T47D (cell line): ENCODE measurements at regions not wholly inside any gene's neighbourhood (a gene's known extent, or its start where the extent isn't known, plus 50 kb on each side); places are given as distances from the start of the nearest gene placed in this dataset.

ENCODE experiments used
- DNase-seq, 2 experiments: peaks; one replicate each; pipeline versions ENCODE4 v3.0.0 to v3.0.0-alpha.2; 2011 to 2012; ENCODE audit warnings: low read depth in 1 of 2, low spot score in 1 of 2
- JUND ChIP-seq: IDR thresholded peaks from 2 replicates; pipeline ENCODE4 v1.6.1; 2012; ENCODE audit warnings: low read depth
- in situ Hi-C: cut with HindIII; loops from 2 replicates; pipeline ENCODE4 v1.10.0; 2016; ENCODE audit warnings: low sequenced_read_pairs, low pct_unique_long_range_greater_than_20kb

- in situ Hi-C loops, result no loop called here
- DNase-seq, result peak in 1 of 2 experiments; percentile 64
- no peak for TF ChIP-seq JUND
These were observed 171.0 kb upstream of the UMPS start for GRCh38 chr3:124558991-124559845.

- no peak for TF ChIP-seq JUND
- in situ Hi-C loops, result no loop called here
- DNase-seq, result peak; percentile 51 to 81
These were observed 170.2 kb upstream of the UMPS start for GRCh38 chr3:124559846-124560574.

- DNase-seq, result no peak
- no peak for TF ChIP-seq JUND
- in situ Hi-C loops, result no loop called here
These were observed 169.5 kb upstream of the UMPS start for GRCh38 chr3:124560666-124561215.

GRCh38 chr3:124562769-124563168 lies 167.5 kb upstream of the UMPS start:
- DNase-seq, result no peak
- in situ Hi-C loops, result no loop called here
- TF ChIP-seq JUND, result no peak

GRCh38 chr3:124563376-124563775 lies 166.9 kb upstream of the UMPS start:
- in situ Hi-C loops, result no loop called here
- no peak for TF ChIP-seq JUND
- no peak for DNase-seq

GRCh38 chr3:124565013-124565412 lies 165.2 kb upstream of the UMPS start:
- no peak for TF ChIP-seq JUND
- in situ Hi-C loops, result no loop called here
- peak; percentile 69 to 86 for DNase-seq

GRCh38 chr3:124565551-124565950 lies 164.7 kb upstream of the UMPS start:
- no peak for DNase-seq
- in situ Hi-C loops, result no loop called here
- no peak for TF ChIP-seq JUND

- in situ Hi-C loops, result no loop called here
- no peak for DNase-seq
- no peak for TF ChIP-seq JUND
These were observed 163.6 kb upstream of the UMPS start for GRCh38 chr3:124566701-124567100.

GRCh38 chr3:124567179-124567578 lies 163.1 kb upstream of the UMPS start:
- in situ Hi-C loops, result no loop called here
- DNase-seq, result no peak
- no peak for TF ChIP-seq JUND

GRCh38 chr3:124569761-124570160 lies 160.5 kb upstream of the UMPS start:
- DNase-seq, result no peak
- in situ Hi-C loops, result no loop called here

GRCh38 chr3:124570232-124570631 lies 160.0 kb upstream of the UMPS start:
- in situ Hi-C loops, result no loop called here

More at GRCh38 chr3:124569761-124570160, 160.5 kb upstream of the UMPS start:
- no peak for TF ChIP-seq JUND

GRCh38 chr3:124572851-124573405 lies 157.3 kb upstream of the UMPS start:
- TF ChIP-seq JUND, result no peak
- DNase-seq, result no peak
- in situ Hi-C loops, result no loop called here

More at GRCh38 chr3:124570232-124570631, 160.0 kb upstream of the UMPS start:
- TF ChIP-seq JUND, result no peak
- no peak for DNase-seq
